GM21529 (cell line): ENCODE measurements at regions not wholly inside any gene's neighbourhood (a gene's known extent, or its start where the extent isn't known, plus 50 kb on each side); places are given as distances from the start of the nearest gene placed in this dataset.
"Not testable (repeated sequence)": the region's sequence is repeated elsewhere in the genome, so short reads cannot be mapped to it uniquely, and the experiment has no call there.

Source experiments
- ATAC-seq: cut with Tn5 transposase; IDR thresholded peaks from one replicate; pipeline ENCODE4 v1.9.1; 2021; ENCODE audit not compliant: unreplicated experiment

DNA sequence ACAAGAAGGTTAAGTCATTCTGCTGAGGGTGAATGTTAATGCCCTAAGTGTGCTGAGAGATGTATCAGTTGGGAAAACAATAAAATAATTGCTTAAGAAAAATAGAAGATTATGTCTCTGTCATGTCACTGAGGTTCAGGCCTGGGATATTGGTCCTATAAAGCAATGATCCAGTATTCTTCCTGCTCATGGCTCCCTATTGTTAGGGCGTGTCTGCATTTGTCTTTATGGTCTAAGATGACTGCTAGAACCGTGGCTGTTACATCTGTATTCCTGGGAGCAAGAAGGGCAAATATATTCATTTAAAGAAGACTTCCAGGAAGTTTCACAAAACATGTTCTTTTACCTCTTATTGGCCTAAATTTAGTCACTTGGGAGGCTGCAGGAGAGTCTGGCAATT, 125.0 kb downstream of the KCNE4 start:
- ATAC-seq = no peak

DNA sequence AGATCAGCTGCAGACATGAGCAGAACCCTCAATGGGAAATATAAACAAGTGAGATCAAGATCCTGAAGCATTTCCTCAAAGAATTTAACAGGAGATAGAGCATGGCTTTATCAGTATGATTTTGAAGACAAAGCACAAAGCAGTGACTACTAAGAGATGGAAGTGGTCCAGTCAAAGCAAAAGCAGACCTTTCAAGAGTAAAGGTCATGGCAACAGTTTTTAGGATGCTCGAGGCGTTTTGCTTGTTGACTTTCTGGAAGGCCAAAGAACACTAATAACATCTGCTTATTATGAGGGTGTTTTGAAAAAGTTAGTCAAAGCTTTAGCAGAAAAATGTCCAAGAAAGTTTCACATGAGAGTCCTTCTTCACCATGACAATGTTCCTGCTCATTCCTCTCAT, 128.5 kb downstream of the KCNE4 start:
- ATAC-seq = no peak

DNA sequence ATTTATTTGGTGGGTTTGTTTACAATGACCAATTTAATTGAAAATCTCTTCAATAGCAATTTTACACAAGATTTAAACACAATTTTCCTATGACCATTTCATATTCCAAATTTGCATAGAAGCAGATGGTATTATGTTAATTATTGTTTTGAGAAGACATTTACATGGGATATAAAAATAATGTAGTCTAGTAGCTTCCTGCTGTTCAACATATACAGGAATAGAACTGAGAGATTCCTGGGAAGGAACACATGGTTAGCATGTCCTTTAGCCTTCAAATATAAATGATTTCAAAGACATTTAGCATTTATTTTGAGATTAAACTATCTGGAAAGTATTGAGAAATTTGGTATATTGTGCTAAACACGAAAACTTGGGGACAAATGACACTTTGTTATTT, 129.6 kb downstream of the KCNE4 start:
- no peak for ATAC-seq

DNA sequence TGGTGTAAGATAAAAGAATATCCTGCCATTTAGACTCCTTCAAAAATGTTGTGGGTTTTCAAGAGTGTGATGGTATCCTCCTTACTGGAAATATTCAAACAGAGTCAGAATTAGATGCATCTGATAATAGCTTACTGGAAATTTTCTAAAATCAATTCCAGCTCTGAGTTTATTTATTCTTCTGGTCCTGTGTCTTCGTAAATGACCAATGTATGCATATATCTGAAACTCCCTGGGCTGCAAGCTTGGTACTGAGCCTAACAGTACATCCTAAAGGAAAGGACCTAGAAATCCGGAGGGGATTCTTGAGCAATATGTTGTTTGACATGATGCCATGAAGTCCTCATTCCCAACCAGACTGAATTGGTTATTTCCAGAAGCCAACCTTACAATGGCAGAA, 130.4 kb downstream of the KCNE4 start:
- no peak for ATAC-seq

DNA sequence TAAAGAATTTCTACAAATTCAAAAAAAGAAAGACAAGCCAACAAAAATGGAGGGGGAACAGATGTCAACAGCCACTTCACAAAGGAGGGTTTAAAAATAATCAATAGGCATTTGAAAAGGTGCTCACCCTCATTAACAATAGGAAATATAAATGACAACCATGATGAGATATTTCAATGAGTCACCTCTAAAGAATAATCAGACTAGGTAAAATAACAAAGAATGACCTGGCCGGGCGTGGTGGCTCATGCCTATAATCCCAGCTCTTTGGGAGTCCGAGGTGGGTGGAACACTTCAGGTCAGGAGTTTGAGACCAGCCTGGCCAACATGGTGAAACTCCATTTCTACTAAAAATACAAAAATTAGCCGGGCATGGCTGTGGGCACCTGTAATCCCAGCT, 133.6 kb downstream of the KCNE4 start:
- no peak for ATAC-seq

DNA sequence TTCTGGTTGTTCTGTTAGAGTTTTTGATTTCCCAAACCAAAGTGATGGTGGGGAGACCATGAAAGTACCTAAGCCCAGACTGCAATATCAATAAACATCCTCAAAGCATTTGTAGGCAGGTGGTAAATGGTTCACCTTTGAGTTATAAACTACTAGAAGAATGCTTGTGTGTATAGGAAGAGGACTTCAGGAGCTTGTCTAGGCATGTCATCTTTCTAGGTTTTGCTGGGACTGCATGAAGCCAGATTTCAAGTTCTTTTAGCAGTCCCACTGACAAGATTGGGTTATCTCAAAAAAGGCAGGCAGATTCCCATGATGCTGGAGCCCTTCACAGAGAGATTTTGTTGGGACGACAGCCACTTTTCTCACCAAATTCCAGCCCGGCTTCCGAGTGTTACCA, 135.3 kb downstream of the KCNE4 start:
- no peak for ATAC-seq

DNA sequence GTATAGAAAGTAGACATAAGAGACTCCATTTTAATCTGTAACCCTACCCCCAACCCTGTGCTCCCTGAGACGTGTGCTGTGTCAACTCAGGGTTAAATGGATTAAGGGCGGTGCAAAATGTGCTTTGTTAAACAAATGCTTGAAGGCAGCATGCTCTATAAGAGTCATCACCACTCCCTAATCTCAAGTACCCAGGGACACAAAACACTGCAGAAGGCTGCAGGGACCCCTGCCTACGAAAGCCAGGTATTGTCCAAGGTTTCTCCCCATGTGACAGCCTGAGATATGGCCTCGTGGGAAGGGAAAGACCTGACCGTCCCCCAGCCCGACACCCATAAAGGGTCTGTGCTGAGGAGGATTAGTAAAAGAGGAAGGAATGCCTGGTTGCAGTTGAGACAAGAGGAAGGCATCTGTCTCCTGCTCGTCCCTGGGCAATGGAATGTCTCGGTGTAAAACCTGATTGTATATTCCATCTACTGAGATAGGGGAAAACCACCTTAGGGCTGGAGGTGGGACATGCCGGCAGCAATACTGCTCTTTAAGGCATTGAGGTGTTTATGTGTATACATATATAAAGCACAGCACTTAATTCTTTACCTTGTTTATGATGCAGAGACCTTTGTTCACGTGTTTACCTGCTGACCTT, 138.7 kb downstream of the KCNE4 start:
- ATAC-seq = not testable (repeated sequence)

DNA sequence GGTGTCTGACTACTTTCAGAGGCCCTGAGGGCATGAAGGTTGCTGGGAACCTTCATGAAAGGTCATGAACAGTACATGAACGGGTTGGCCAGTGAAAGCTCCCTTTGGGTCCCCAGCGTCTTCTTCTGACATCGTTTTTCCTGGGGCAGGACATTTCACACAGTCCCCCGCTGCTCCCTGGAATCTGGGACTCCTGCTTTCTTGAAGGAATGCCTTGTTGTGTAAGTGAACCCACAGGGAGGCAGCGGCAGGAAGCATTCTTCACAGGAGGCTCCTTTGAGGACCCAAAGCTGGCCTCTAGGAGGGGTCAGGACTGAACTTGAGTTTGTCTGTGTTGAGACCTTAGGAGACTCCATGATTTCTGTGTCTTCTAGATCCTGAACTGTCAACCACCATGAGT, 144.3 kb downstream of the KCNE4 start:
- no peak for ATAC-seq

DNA sequence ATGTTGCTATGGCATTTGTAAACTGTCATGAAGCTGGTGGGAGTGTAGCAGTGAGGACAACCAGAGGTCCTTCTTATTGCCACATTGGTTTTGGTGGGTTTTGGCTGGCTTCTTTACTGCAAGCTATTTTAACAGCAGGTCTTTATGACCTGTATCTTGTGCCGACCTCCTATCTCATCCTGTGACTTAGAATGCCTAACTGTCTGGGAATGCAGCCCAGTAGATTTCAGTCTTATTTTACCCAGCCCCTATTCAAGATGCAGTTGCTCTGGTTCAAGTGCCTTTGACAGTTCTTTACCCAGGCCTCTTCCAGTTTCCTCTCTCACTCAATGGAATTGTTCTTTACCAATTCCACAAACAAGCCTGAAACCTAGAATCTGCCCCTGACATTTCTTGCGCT, 145.1 kb downstream of the KCNE4 start:
- ATAC-seq = no peak

DNA sequence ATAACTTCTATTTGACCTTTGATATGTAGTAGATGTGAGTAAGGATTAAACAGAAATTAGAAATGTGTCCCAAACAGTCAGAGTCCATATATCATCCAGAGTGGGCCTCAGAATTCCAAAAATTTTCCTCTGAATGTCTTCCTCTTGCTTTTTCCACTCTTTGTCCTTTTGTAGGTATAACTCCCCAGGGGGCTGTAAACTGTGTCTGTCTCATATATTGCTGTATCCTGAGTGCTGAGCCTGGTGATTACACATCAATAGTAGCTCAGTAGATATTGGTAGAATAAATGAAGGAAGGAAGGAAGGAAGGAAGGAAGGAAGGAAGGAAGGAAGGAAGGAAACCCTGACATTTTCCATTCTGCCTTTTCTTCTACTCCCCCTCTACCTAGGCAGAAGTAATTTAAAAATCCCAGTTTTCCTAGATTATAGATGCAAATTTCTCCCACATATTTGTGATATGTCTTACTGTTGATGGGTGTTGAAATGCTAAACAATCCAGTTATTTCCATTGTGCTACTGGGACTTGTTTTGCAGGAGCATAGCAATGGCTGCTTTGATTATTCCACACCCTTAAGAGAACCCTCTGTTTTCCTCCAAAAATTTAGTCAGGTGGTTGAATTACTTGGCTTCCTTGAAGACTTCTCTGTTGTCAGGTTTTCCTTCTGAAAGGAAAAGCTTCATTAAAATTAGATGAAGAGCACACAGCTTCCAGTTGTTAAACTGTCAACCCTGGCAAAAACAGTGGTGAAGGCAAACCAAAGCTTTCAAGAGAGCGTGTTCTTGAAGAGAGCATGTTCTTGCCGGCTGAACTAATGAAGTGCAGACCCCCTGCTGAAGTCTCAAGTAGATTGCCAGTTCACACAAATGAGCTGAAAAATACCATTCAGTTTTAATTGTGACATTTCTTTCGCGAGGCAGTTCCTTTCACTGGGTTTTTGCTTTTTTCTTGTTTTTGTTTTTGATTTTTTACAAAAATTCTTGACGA, 147.8 kb downstream of the KCNE4 start:
- no peak for ATAC-seq

DNA sequence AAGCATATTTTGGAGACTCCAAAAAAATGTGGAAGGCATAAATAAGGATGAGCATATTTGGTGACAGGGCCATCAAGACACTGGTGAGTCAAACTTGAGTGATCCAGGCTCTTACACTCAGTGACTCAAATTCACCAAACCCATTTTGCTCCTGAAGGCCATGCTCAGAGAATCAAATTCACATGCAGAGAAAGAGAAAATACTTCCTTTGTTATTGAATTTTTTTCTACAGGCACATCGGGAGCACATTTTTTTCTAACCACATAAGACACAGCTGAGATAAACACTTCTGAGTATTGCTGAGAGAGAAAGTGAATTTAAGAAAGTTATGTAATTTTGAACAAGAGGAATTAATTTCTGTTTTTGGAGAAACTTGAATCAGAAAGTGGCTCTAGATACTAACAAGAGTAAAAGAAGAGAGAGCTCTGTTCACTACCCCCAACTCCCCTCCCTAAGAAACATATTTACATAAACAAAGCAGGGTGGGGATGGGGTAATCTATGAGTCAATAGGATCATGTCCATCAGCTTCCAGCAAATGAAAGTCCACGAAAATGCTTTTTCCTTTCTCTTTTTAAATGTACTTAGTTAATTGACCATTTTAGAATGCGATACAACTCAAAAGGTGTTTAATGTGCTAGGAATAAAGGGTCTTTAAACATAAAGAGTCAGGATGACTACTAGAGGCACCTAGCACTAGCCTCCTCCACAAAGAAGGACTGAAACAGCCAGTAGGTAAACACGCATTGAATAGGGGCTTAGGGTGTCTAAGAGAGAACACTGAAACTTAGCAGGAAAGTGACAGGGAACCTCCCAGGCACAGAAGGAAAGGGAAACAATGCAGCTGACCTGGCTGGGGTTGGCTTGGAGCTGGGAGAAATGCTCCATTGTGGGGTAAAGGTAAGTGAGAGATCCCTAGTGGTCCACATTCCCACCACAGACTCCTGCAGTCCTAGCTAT, 152.3 kb downstream of the KCNE4 start:
- no peak for ATAC-seq

DNA sequence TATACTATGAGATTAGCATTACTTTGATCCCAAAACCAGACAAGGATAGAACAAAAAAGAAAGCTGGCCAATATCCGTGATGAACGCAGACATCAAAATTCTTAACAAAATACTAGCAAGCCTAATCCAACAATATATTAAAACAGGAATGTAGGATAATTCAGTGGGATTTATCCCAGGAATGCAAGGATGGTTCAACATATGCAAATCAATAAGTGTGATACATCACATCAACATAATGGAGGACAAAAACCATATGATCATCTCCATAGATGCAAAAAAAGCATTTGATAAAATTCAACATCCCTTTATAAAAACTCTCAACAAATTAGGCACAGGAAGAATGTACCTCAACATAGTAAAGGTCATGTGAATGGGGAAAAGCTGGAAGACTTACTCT, 158.5 kb downstream of the KCNE4 start:
- ATAC-seq = no peak

DNA sequence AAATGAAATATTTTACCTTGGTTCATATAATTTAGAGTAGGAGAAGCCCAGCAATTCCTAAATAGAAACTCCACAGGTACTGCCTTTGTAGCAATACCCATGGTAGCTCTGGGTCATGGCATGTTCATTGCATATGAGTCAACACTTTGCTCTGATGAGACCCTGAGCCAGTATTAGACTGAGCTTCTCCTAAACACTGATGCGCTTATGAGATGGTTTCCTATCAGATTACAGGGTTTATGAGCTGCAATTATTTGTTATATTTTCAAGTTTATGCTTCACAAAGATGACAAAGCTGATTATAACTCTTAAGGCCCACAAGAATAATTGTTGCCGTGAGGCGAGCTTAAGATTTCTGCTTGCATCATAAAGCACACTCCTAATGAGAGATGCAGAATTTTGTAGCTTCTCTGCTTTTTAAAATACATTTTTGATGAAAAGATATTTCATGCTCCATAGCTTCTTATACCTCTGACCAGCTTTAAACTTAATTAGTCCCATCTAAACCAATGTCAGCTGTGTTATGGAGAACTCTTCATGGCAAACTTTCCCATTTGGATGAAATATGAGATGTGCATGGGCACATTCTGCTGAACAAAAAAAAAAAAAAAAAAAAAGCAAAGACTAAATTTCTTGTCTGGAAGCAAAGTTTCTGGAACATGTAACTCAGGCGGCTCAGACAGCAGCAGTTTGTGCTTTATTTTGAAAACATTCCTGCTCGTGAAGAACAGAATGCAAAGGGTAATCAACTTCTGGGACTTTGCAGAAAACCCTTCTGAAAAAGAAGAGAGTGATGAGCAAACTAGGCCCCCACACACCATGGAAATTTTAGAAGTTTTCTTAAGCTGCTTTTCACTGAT, 162.6 kb downstream of the KCNE4 start:
- no peak for ATAC-seq

DNA sequence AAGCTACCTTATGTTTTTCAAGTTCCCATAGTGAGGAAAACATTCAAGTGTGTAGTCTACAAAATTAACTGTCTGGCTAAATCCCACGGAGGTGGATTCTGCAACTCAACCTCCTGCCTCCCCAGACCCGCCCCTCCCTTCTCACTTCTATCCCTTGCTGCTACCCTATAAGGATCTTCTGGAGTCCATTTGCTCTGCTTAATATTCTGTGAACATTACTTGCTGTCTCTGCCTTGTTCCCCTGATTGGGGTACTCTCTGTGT, 163.2 kb downstream of the KCNE4 start:
- no peak for ATAC-seq

DNA sequence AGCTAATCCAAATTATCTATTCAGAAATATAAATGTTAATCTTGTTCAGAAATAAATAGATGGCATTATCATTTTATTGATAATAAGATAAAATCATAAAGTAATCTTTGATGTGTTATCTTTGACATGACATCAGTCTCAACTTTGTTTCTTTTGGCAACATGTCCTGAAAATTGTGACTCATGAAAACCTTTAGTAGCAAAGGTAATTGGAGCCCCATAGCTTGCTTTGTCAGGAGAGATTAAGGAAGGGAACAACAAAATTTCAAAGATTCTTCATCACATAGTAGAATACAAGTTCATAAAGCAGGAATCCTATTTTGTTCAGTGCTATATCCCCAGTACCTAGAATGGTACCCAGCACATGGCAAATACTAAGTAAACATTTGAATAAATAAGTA, 165.4 kb downstream of the KCNE4 start:
- ATAC-seq = no peak

DNA sequence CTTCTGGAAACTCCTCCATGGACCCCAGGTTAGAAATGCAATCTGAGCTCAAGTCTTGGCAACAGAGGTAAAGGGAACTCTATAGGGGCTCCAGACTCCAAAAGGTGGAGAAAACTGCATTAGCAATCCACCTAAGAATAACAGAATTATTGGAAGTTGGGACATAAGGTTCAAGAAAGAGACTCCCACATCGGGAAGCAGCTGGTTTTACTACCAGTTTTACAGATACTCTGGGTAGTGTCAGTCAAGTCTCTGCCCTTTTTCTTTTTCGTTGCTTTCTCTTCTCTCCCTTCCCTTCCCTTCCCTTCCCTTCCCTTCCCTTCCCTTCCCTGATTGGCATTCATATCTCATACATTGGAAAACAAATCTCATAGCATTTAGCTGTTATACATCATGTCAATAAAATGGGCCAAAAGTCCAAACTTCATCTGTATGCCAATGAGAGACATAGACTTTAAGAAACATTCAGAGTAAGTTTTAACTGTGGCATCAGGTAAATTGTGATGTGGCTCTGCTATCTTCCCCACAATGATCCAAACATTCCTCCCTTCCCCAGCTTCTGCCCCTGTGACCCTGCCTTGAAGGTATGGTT, 166.7 kb downstream of the KCNE4 start:
- no peak for ATAC-seq

DNA sequence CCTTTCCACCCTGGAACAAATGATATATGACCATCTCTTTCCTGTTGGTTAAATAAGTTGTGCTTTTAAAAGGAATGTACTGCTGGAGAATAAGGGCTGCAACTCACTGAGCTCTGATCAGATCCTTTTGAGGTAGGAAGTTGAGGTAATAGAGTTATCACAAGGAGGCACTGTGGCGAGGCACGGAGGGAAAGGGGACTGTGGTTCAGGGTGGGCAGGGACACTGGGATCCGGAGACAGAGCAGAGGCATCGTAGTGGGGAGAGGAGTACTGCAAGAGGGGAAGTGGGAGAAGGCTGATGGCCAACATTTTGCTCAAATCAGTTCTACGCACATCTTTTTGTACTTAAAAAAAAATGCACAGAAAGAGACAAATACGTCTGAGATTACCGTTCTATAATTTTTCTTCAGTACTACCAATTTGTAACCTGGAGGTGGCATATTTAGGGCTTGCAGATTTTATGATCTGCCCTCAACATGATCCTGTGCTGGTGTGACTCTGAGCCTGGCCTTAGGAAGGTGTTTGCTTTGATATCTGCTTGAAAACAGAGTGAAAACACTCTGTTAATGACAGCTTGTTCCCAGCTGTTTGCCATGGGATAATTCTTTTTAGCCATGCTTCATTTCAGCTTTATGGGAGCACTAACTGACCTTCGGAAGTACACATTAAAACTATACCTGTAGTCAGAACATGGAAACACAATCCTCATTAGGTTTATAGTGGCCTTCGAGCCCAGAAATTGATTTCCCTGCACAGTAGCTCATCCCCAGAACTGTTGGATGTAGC, 168.1 kb downstream of the KCNE4 start:
- ATAC-seq = no peak

DNA sequence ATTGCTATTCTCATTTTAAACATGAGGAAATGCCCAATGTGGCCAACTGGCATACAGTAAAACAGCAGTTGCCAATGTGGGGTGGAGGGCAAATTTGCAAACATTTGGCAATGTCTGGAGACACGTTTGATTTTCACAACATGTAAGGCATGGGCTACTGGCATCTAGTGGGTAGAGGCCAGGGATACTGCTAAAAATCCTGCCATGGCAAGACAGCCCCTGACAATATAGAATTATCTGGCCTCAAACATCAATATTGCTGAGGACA, 168.6 kb downstream of the KCNE4 start:
- ATAC-seq = no peak

DNA sequence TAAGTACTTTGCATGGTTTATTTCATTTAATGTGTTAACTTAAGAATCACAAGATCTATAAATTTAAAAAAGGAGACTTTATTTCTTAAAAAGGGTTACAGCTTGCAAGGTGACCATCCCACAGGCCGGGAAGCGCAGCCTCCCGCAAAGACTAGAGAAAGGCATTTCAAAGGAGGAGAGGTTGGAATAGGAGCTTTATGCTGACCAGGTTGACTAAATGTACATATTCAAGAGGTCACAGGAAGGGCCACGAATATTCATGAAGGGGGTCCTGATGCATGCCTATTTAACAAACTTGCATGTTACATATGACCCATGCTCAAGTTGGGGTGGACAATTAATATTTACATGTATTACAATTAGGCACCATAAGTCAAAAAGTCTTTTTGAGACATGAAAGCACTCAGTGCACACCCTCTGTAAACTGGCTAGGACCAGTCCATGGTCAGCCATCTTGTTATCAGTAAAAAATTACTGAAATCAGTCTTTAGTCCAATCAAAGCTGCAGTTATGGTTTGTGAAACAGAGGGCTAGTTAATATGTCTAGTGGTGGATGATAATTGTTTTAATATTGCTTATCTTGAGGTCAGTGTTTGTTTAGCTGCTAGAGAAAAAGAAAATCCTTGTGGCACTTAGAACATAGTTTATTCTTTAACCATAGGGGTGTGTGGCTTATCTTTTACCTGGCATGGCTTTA, 169.3 kb downstream of the KCNE4 start:
- ATAC-seq = no peak
